ENCODE measurements at regions not wholly inside any gene's neighbourhood (a gene's known extent, or its start where the extent isn't known, plus 50 kb on each side); places are given as distances from the start of the nearest gene placed in this dataset.

DNA sequence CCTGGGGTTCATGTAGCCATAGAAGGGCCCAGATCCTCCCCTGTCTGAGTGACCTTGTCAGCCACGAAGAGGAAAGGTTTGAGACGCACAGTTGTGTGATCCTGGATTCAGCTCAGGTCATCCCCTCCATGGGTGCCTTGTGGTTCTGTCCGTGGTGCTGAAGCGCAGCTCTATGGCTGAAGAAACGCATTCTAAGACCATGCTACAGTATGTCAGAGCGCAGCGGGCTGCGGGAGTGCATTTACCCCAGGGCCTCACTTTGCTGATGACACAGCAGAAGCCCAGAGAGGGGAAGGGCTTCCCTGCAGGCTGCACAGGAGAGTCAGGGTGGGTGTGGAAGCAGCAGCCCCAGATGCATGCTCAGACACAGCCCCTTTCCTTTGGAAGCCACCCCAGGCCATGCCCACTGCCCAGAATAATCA lies 68.8 kb upstream of the IQSEC1 start:
- Histone ChIP-seq H3K9me3 (ENCODE audit: low read length) (no peaks in the 10 kb centered on the region), H2AFZ (ENCODE audit: low read length) (no peak overlapping the region), H3K79me2 (ENCODE audit: insufficient read depth, low read depth, low read length) (no peaks in the 10 kb centered on the region), H3K36me3 (ENCODE audit: insufficient read depth, low read length) (no peaks in the 10 kb centered on the region), H3K4me3 (ENCODE audit: low read depth, low read length, poor library complexity, severe bottlenecking) (no peak overlapping the region), H3K9me2 (ENCODE audit: insufficient read depth, low read length) (no peaks in the 10 kb centered on the region), H3K27ac (ENCODE audit: low read depth, low read length, poor library complexity, severe bottlenecking) (no peak overlapping the region), H4K20me1 (ENCODE audit: insufficient read depth, low read length) (no peaks in the 10 kb centered on the region), H3K4me2 (ENCODE audit: low read length) (no peak overlapping the region), H3K4me1 (ENCODE audit: insufficient read depth, low read length, poor library complexity, severe bottlenecking) (no peaks in the 10 kb centered on the region)
- ChIA-PET CTCF (ENCODE audit: unreplicated experiment) (no interaction called here), POLR2A (interaction anchor here (0.7 kb wide), 1 partner anchor 273 kb away, joined by 3 read pairs; no protein-coding TSS in a partner anchor)
- no TSS peak for BruUV-seq (replicated peaks)
- no peak for TF ChIP-seq EZH2phosphoT487 (IDR thresholded peaks at IDR 0.05; ENCODE audit: borderline replicate concordance, low read depth, low read length)
- TF ChIP-seq, protein P1, sequence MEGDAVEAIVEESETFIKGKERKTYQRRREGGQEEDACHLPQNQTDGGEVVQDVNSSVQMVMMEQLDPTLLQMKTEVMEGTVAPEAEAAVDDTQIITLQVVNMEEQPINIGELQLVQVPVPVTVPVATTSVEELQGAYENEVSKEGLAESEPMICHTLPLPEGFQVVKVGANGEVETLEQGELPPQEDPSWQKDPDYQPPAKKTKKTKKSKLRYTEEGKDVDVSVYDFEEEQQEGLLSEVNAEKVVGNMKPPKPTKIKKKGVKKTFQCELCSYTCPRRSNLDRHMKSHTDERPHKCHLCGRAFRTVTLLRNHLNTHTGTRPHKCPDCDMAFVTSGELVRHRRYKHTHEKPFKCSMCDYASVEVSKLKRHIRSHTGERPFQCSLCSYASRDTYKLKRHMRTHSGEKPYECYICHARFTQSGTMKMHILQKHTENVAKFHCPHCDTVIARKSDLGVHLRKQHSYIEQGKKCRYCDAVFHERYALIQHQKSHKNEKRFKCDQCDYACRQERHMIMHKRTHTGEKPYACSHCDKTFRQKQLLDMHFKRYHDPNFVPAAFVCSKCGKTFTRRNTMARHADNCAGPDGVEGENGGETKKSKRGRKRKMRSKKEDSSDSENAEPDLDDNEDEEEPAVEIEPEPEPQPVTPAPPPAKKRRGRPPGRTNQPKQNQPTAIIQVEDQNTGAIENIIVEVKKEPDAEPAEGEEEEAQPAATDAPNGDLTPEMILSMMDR (conservative IDR thresholded peaks at IDR 0.05; ENCODE audit: low read length), result no peak
- intact Hi-C loops (cut with micrococcal nuclease; ENCODE audit: unreplicated experiment), result no loop called here
- DNase-seq (ENCODE audit: low spot score), result peak; percentile 43

DNA sequence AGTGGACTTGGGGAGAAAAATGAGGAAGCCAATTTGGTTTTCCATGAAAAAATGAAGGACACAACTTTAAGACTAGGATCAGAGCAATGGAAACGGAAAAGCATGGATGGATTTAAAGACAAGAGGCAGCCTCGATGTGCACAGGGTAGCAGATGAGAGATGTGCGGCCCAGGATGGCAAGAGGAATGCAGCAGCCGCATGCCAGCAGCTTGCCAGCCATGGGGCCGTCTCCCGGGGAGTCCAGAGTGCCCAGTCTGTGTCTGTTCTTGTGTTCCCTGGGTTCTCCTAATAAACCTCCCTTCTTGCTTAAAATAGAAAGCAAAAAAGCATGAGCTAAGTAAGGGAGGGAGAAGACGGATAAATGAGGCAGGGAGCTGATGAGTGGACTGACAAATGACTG lies 68.0 kb upstream of the IQSEC1 start:
- no TSS peak for BruUV-seq (replicated peaks)
- H3K4me2 ChIP-seq (ENCODE audit: low read length), result no peak overlapping the region
- H3K9me3 ChIP-seq (ENCODE audit: low read length), result no peaks in the 10 kb centered on the region
- TF ChIP-seq EZH2phosphoT487 (IDR thresholded peaks at IDR 0.05; ENCODE audit: borderline replicate concordance, low read depth, low read length), result no peak
- TF ChIP-seq, protein P1 (conservative IDR thresholded peaks at IDR 0.05; ENCODE audit: low read length), result no peak
- H3K27ac ChIP-seq (ENCODE audit: low read depth, low read length, poor library complexity, severe bottlenecking), result no peak overlapping the region
- H3K9me2 ChIP-seq (ENCODE audit: insufficient read depth, low read length), result no peaks in the 10 kb centered on the region
- H3K36me3 ChIP-seq (ENCODE audit: insufficient read depth, low read length), result no peaks in the 10 kb centered on the region
- ChIA-PET POLR2A (interaction anchor here (0.7 kb wide), 1 partner anchor 274 kb away, joined by 3 read pairs; no protein-coding TSS in a partner anchor), CTCF (ENCODE audit: unreplicated experiment) (no interaction called here)
- H2AFZ ChIP-seq (ENCODE audit: low read length), result no peak overlapping the region
- H3K4me3 ChIP-seq (ENCODE audit: low read depth, low read length, poor library complexity, severe bottlenecking), result no peak overlapping the region
- H3K79me2 ChIP-seq (ENCODE audit: insufficient read depth, low read depth, low read length), result no peaks in the 10 kb centered on the region
- H3K4me1 ChIP-seq (ENCODE audit: insufficient read depth, low read length, poor library complexity, severe bottlenecking), result no peaks in the 10 kb centered on the region
- intact Hi-C loops (cut with micrococcal nuclease; ENCODE audit: unreplicated experiment), result no loop called here
- H4K20me1 ChIP-seq (ENCODE audit: insufficient read depth, low read length), result no peaks in the 10 kb centered on the region
- no peak for DNase-seq (ENCODE audit: low spot score)

DNA sequence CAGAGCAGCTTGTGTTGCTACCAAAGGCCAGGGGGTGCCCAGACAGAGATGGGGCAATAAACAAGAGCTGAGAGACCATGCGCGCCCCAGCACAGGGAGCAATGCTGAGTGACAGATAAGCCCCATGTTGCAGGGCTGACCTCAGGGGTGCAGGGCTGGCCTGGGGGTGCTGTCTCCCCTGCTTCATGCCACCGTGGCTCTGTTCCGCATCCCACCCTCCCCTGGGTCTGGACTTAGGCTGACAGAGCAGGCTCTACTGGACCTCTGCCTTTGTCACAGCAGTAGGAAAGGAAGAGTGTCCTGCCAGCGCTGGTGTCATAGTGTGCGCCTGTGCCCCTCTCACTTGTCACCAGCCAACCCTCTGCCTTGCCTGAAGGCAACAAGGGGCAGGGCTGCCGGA lies 67.4 kb upstream of the IQSEC1 start:
- Histone ChIP-seq H3K9me2 (ENCODE audit: insufficient read depth, low read length) (no peaks in the 10 kb centered on the region), H3K4me3 (ENCODE audit: low read depth, low read length, poor library complexity, severe bottlenecking) (no peak overlapping the region), H3K79me2 (ENCODE audit: insufficient read depth, low read depth, low read length) (no peaks in the 10 kb centered on the region), H3K4me1 (ENCODE audit: insufficient read depth, low read length, poor library complexity, severe bottlenecking) (no peaks in the 10 kb centered on the region), H4K20me1 (ENCODE audit: insufficient read depth, low read length) (no peaks in the 10 kb centered on the region), H3K4me2 (ENCODE audit: low read length) (no peak overlapping the region), H2AFZ (ENCODE audit: low read length) (no peak overlapping the region), H3K27ac (ENCODE audit: low read depth, low read length, poor library complexity, severe bottlenecking) (no peak overlapping the region), H3K36me3 (ENCODE audit: insufficient read depth, low read length) (no peaks in the 10 kb centered on the region), H3K9me3 (ENCODE audit: low read length) (no peaks in the 10 kb centered on the region)
- no peak for DNase-seq (ENCODE audit: low spot score)
- POLR2A ChIA-PET, result no interaction called here
- CTCF ChIA-PET (ENCODE audit: unreplicated experiment), result no interaction called here
- intact Hi-C loops (cut with micrococcal nuclease; ENCODE audit: unreplicated experiment), result no loop called here
- TF ChIP-seq EZH2phosphoT487 (IDR thresholded peaks at IDR 0.05; ENCODE audit: borderline replicate concordance, low read depth, low read length), result no peak
- TF ChIP-seq, protein P1 (conservative IDR thresholded peaks at IDR 0.05; ENCODE audit: low read length), result no peak
- no TSS peak for BruUV-seq (replicated peaks)

All from OCI-LY7 (cell line).